ENCODE measurements at regions not wholly inside any gene's neighbourhood (a gene's known extent, or its start where the extent isn't known, plus 50 kb on each side); places are given as distances from the start of the nearest gene placed in this dataset.

DNA sequence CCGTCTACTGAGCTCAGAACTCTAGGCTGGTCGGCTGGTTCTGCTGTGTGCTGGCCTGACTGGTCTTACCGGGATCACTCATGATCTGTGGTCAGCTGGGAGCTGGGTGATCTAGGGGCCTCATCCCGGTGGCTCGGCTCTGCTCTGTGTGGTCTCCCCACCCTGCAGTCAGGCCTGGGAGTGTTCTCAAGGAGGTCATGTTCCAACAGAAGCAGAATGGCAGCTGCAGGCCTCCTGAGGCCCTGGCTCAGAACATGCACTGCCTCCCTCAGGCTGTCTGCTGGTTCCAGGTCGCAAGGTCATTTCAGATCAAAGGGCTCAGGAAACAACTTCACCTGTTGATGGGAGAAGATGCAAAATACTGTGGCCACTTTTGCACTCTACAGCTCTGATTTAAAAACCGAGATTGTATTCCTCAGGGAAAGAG, 81.1 kb upstream of the RFX8 start:
- Histone ChIP-seq H3K27ac (ENCODE audit: low read depth, low read length) (no peak overlapping the region), H3K9me3 (ENCODE audit: insufficient read depth, low read length) (no peaks in the 10 kb centered on the region), H3F3A (ENCODE audit: insufficient read depth) (no peaks in the 10 kb centered on the region), H4K20me1 (ENCODE audit: low read depth, low read length) (no peaks in the 10 kb centered on the region), H3K27me3 (ENCODE audit: low read length) (no peaks in the 10 kb centered on the region), H3K4me2 (ENCODE audit: low read depth, low read length, poor library complexity, severe bottlenecking) (no peak overlapping the region), H3K36me3 (ENCODE audit: low read length) (no peaks in the 10 kb centered on the region), H3K79me2 (ENCODE audit: insufficient read depth, low read length) (no peaks in the 10 kb centered on the region), H3K4me3 (ENCODE audit: insufficient read depth, low read length, poor library complexity, severe bottlenecking) (no peak overlapping the region), H2AFZ (ENCODE audit: low read depth, low read length, severe bottlenecking) (no peak overlapping the region), H3K9me2 (replicated peaks; ENCODE audit: insufficient read depth, low read length) (no peaks in the 10 kb centered on the region), H3K9ac (ENCODE audit: low read length) (no peak overlapping the region)
- no peak for TF ChIP-seq EZH2phosphoT487 (conservative IDR thresholded peaks at IDR 0.05; ENCODE audit: low read length)

GRCh38 chr2:101551336-101551888, 76.5 kb upstream of the RFX8 start:
- H3K36me3 ChIP-seq (ENCODE audit: low read length), result no peaks in the 10 kb centered on the region
- H3K27me3 ChIP-seq (ENCODE audit: low read length), result no peaks in the 10 kb centered on the region
- H3K9me3 ChIP-seq (ENCODE audit: insufficient read depth, low read length), result no peaks in the 10 kb centered on the region
- H2AFZ ChIP-seq (ENCODE audit: low read depth, low read length, severe bottlenecking), result no peak overlapping the region
- H3K9me2 ChIP-seq (replicated peaks; ENCODE audit: insufficient read depth, low read length), result no peaks in the 10 kb centered on the region
- no peaks in the 10 kb centered on the region for H4K20me1 ChIP-seq (ENCODE audit: low read depth, low read length)
- H3K4me2 ChIP-seq (ENCODE audit: low read depth, low read length, poor library complexity, severe bottlenecking), result no peak overlapping the region
- H3K27ac ChIP-seq (ENCODE audit: low read depth, low read length), result no peak overlapping the region
- TF ChIP-seq EZH2phosphoT487 (conservative IDR thresholded peaks at IDR 0.05; ENCODE audit: low read length), result no peak
- H3K9ac ChIP-seq (ENCODE audit: low read length), result no peak overlapping the region
- no peaks in the 10 kb centered on the region for H3K79me2 ChIP-seq (ENCODE audit: insufficient read depth, low read length)
- no peak overlapping the region for H3K4me3 ChIP-seq (ENCODE audit: insufficient read depth, low read length, poor library complexity, severe bottlenecking)
- no peaks in the 10 kb centered on the region for H3F3A ChIP-seq (ENCODE audit: insufficient read depth)

GRCh38 chr2:101550555-101550954, 75.6 kb upstream of the RFX8 start:
- H3K9ac ChIP-seq (ENCODE audit: low read length), result no peak overlapping the region
- H3F3A ChIP-seq (ENCODE audit: insufficient read depth), result no peaks in the 10 kb centered on the region
- no peaks in the 10 kb centered on the region for H3K9me3 ChIP-seq (ENCODE audit: insufficient read depth, low read length)
- no peak overlapping the region for H3K27ac ChIP-seq (ENCODE audit: low read depth, low read length)
- H3K27me3 ChIP-seq (ENCODE audit: low read length), result no peaks in the 10 kb centered on the region
- no peak overlapping the region for H3K4me3 ChIP-seq (ENCODE audit: insufficient read depth, low read length, poor library complexity, severe bottlenecking)
- TF ChIP-seq, protein P1, sequence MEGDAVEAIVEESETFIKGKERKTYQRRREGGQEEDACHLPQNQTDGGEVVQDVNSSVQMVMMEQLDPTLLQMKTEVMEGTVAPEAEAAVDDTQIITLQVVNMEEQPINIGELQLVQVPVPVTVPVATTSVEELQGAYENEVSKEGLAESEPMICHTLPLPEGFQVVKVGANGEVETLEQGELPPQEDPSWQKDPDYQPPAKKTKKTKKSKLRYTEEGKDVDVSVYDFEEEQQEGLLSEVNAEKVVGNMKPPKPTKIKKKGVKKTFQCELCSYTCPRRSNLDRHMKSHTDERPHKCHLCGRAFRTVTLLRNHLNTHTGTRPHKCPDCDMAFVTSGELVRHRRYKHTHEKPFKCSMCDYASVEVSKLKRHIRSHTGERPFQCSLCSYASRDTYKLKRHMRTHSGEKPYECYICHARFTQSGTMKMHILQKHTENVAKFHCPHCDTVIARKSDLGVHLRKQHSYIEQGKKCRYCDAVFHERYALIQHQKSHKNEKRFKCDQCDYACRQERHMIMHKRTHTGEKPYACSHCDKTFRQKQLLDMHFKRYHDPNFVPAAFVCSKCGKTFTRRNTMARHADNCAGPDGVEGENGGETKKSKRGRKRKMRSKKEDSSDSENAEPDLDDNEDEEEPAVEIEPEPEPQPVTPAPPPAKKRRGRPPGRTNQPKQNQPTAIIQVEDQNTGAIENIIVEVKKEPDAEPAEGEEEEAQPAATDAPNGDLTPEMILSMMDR (IDR thresholded peaks at IDR 0.05; ENCODE audit: insufficient read depth, low read length, poor library complexity, severe bottlenecking), result no peak
- TF ChIP-seq EZH2phosphoT487 (conservative IDR thresholded peaks at IDR 0.05; ENCODE audit: low read length), result no peak
- no peaks in the 10 kb centered on the region for H4K20me1 ChIP-seq (ENCODE audit: low read depth, low read length)
- H3K4me2 ChIP-seq (ENCODE audit: low read depth, low read length, poor library complexity, severe bottlenecking), result no peak overlapping the region
- H3K9me2 ChIP-seq (replicated peaks; ENCODE audit: insufficient read depth, low read length), result no peaks in the 10 kb centered on the region
- no peaks in the 10 kb centered on the region for H3K36me3 ChIP-seq (ENCODE audit: low read length)
- no peak overlapping the region for H2AFZ ChIP-seq (ENCODE audit: low read depth, low read length, severe bottlenecking)
- no peaks in the 10 kb centered on the region for H3K79me2 ChIP-seq (ENCODE audit: insufficient read depth, low read length)

DNA sequence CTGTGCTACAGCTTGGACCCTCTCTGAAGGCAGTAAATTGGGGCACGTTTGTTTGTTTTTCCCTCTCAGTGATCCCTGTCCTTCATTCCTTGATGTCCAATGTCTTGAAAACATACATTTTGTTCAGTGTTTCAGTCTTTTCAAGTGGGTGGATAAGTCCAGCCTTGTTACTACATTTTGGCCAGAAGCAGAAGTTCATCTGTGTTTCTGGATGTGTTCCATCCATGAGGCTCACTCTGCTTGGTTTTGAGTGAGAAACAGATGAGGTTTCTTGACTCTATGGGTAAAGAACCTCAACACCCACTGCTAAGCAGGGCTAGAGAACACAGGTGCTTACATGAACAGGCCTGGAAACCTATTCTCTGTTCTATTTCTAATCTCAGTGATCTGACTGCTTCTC, 74.5 kb upstream of the RFX8 start:
- H3K27me3 ChIP-seq (ENCODE audit: low read length), result no peaks in the 10 kb centered on the region
- H3K4me3 ChIP-seq (ENCODE audit: insufficient read depth, low read length, poor library complexity, severe bottlenecking), result no peak overlapping the region
- H3F3A ChIP-seq (ENCODE audit: insufficient read depth), result no peaks in the 10 kb centered on the region
- H2AFZ ChIP-seq (ENCODE audit: low read depth, low read length, severe bottlenecking), result no peak overlapping the region
- H3K9me2 ChIP-seq (replicated peaks; ENCODE audit: insufficient read depth, low read length), result no peaks in the 10 kb centered on the region
- no peak overlapping the region for H3K4me2 ChIP-seq (ENCODE audit: low read depth, low read length, poor library complexity, severe bottlenecking)
- H3K9me3 ChIP-seq (ENCODE audit: insufficient read depth, low read length), result no peaks in the 10 kb centered on the region
- H4K20me1 ChIP-seq (ENCODE audit: low read depth, low read length), result no peaks in the 10 kb centered on the region
- TF ChIP-seq, protein P1 (IDR thresholded peaks at IDR 0.05; ENCODE audit: insufficient read depth, low read length, poor library complexity, severe bottlenecking), result no peak
- no peak for TF ChIP-seq EZH2phosphoT487 (conservative IDR thresholded peaks at IDR 0.05; ENCODE audit: low read length)
- H3K27ac ChIP-seq (ENCODE audit: low read depth, low read length), result no peak overlapping the region
- no peaks in the 10 kb centered on the region for H3K36me3 ChIP-seq (ENCODE audit: low read length)
- no peaks in the 10 kb centered on the region for H3K79me2 ChIP-seq (ENCODE audit: insufficient read depth, low read length)
- no peak overlapping the region for H3K9ac ChIP-seq (ENCODE audit: low read length)
